GM18951 (cell line): ENCODE measurements at regions not wholly inside any gene's neighbourhood (a gene's known extent, or its start where the extent isn't known, plus 50 kb on each side); places are given as distances from the start of the nearest gene placed in this dataset.
"Not testable (repeated sequence)": the region's sequence is repeated elsewhere in the genome, so short reads cannot be mapped to it uniquely, and the experiment has no call there.

Source experiments
- POLR2A ChIP-seq: IDR thresholded peaks from 4 replicates; pipeline ENCODE4 v1.6.1; 2011; ENCODE audit warnings: mild to moderate bottlenecking; ENCODE audit not compliant: insufficient read length, insufficient read depth; ENCODE audit errors: extremely low read depth
- in situ Hi-C: fragments of 300-500 bp; cut with MboI; formaldehyde crosslinking; loops from one replicate; pipeline ENCODE4 v1.12.0; 2022; ENCODE audit warnings: low sequenced_read_pairs, mixed read lengths, inconsistent platforms; ENCODE audit not compliant: unreplicated experiment

DNA sequence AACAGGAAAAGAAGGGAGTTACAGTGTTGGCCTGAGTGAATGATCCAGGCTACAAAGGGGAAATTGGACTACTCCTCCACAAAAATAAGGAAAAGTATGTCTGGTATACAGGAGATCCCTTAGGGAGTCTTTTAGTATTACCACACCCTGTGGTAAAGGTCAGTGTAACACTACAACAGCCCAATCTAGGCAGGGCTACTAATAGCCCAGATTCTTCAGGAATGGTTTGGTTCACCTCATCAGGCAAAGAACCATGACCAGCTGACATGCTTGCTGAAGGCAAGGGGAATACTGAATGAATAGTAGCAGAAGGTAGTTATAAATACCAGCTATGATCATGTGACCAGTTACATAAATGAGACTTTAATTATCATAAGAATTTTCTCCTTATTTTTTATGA is 372.6 kb upstream of the ATP11B start:
- TF ChIP-seq POLR2A = no peak
- in situ Hi-C loops = no loop called here

DNA sequence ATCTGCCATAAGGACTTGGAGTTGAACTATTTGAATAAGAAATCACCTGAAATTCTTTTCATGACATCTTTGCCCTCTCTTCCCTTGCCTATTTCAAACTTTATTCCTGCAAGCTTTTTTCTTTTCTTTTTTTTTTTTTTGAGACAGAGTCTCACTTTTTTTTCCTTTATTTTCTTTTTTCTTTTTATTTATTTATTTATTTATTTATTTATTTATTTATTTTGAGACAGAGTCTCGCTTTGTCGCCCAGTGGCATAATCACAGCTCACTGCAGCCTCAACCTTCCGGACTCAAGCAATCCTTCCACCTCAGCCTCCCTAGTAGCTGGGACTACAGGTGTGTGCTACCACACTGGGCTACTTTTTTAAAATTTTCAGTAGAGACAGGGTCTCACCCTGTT is 369.3 kb upstream of the ATP11B start:
- no peak for TF ChIP-seq POLR2A
- in situ Hi-C loops = no loop called here

DNA sequence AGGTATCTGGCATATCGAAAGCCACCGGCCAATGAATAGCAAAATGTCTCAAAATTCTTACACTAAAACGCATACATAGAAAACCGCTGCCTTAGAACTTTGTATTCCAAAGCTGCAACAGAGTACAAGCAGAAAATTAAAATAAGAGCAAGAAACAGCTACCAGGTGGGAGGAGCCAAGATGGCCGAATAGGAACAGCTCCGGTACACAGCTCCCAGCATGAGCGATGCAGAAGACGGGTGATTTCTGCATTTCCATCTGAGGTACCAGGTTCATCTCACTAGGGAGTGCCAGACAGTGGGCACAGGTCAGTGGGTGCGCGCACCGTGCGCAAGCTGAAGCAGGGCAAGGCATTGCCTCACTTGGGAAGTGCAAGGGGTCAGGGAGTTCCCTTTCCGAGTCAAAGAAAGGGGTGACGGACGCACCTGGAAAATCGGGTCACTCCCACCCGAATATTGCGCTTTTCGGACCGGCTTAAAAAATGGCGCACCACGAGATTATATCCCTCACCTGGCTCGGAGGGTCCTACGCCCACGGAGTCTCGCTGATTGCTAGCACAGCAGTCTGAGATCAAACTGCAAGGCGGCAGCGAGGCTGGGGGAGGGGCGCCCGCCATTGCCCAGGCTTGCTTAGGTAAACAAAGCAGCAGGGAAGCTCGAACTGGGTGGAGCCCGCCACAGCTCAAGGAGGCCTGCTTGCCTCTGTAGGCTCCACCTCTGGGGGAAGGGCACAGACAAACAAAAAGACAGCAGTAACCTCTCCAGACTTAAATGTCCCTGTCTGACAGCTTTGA is 367.2 kb upstream of the ATP11B start:
- in situ Hi-C loops = not testable (repeated sequence)

DNA sequence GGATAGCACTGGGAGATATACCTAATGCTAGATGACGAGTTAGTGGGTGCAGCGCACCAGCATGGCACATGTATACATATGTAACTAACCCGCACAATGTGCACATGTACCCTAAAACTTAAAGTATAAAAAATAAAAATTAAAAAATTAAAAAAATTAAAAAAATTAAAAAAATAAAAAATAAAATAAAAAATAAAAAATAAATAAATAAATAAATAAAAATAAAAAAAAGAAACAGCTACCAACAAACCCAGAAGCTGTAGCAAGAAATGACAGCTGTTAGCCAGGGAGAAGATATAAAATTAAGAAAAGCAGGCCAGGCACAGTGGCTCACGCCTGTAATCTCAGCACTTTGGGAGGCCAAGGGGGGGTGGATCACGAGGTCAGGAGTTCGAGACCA is 361.3 kb upstream of the ATP11B start:
- in situ Hi-C loops = not testable (repeated sequence)

DNA sequence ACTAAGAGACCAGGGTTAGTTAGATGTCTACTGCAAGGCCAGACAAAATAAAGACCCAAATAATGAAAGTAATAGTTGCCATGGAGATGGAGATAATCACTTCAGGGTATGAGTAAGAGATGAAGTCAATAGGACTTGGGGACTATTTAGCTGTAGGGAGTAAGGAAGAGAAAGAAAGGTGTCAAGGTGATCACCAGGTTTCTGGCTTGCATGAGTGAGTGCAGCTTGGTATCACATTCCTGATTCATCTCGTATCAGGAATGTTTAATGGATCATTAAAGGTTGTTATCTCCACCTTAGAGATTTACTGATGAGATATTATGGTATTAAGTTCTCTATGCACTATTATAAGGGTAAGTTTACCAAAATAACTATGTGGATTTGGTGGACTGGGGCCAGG is 357.4 kb upstream of the ATP11B start:
- in situ Hi-C loops = no loop called here
- TF ChIP-seq POLR2A = no peak

DNA sequence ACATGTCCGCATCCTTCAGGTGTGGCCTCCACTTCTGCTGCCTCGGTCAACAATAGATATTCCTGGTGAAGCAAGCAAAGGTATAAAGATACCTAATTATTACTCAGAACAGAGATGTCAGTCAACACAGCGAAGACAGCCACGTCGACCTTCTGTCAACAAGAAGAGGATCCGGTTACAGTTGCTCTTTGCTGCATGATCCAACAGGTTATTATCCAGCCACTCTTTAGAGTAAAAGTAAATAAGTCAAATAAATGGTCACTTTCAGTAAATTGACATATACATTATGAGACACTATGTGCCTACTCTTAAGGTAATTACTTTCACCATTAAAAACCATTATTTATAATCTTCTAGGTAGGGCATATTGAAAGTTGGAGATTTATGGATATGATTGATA is 356.8 kb upstream of the ATP11B start:
- in situ Hi-C loops = no loop called here
- TF ChIP-seq POLR2A = no peak

DNA sequence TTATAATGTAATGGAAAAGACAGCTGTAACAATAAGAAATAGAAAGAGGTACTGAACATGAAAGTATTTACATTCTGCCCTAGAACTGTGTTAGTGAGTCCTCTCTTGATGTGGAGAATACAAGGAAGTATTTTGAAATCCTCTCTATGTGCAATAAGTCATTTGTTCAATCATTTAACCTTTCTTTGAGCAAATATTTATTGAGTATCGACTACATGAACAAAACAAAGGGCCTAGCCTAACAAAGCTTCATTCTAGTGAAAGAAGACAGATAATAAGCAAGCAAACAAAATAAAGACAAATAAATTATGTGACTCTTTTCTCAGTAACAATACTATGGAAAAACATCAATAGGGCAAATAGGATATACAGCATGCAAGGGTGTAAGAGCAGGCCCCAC is 354.9 kb upstream of the ATP11B start:
- in situ Hi-C loops = no loop called here

DNA sequence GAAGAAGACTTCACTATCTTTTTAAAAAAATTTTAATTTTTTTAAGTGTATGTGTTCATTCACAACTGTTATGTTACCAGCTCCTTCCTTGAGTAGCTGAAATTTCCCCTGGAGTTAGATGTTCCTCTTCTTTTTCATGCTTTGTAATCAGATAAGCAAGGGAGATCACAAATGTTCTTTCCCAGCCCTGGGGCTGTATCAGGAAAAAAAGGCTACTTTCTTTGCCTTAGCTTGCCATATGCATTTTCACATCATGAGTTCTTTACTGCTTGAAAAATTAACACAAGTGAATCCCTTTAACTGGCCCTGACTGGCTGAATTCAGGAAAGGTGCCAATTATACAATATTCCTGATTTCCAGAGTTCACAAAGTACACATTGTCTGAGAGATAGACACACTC is 353.2 kb upstream of the ATP11B start:
- in situ Hi-C loops = no loop called here
- TF ChIP-seq POLR2A = no peak

More for the DNA sequence above, 354.9 kb upstream of the ATP11B start:
- TF ChIP-seq POLR2A = no peak

DNA sequence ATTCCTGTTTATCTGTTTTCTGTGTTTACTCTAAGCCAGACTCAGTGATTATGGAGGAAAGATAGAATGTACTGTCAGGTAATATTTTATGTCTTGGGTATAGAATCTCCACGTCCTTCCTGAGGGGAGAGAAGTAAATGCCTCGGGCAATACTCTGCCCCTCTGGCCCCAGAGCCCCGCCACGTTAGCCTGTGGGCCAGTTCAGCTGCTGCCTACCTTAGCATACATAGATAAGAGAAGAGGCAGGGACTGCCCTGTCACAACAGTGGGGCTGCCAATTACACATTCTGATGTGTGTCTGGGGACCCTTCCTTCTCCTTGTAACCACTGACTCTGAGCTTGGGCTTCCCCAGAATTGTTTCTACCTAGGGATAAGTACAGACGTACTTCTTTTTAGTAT is 347.7 kb upstream of the ATP11B start:
- in situ Hi-C loops = no loop called here
- TF ChIP-seq POLR2A = no peak

DNA sequence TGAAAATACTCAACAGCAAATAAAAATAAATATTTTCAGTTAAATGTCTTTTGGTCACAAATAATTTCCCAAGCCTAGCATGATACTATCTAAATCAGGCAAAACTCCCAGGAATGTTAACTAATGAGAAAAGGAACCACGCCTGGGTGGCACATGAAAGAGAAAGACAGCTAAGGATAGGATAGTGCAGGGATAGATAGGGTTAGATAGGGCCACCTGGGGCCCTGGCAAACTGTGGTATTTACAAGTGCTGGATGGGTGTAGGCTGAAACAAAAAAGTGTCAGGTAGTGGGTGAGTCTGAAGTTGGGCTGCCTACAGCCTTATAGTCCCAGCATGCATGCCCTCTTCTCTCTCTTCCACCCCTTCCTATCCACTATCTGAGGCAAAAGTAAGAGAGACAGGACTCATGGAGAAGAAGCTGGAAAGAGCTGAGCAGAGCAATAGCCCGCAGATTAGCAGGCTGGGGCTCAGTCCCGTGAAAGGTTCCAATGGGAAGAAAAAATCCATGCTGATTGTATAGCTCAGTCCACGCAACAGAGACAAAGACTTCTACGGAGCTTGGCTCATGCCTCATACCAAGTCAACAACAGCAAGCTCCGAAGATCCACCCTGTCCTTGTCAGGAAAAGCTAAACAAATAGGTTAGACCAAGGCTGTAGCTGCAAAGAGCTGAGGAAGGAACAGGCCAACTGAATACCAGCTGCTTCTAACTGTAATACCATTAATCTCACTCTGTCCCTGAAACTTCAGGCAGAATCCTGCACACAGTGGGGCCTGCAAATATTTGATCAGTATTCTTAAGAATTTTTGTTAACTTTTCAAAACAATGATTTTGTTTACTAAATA is 342.1 kb upstream of the ATP11B start:
- in situ Hi-C loops = no loop called here
- no peak for TF ChIP-seq POLR2A

DNA sequence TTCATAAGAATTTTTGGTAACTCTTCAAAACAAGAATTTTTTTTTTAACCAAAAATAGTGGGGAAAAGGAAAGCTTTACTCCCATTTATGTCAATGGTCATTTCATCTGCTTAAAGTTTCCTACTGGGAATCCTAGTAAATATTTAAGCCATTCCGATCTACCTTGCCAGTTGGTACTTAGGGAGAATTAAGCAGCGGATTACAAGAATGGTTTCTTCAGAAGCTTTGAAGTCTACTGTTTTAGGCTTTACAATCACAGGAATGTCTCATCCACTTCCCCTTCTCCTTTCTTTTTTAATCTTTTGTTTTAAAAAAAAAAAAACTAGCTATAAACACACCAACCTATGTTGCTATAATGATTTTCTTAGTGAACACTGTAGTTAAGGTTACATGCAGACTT is 341.4 kb upstream of the ATP11B start:
- in situ Hi-C loops = no loop called here
- no peak for TF ChIP-seq POLR2A

DNA sequence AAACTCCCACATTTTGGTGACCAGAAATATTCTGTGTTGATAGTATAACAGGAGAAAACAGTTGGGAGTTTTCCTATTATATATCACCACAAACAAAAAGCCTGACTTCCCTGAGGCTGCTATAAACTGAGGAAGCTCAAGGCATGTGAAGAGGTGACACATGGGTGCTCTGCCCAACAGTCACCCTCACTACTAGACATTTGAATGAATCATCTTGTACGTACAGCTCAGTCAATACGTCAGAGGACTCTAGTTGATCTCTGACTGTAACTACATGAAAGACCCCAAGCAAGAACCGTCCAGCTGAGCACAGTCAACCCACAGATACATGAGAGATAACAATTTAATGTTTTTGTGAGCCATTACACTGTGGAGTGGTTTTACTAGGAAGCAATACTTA is 338.3 kb upstream of the ATP11B start:
- TF ChIP-seq POLR2A = no peak
- in situ Hi-C loops = no loop called here

DNA sequence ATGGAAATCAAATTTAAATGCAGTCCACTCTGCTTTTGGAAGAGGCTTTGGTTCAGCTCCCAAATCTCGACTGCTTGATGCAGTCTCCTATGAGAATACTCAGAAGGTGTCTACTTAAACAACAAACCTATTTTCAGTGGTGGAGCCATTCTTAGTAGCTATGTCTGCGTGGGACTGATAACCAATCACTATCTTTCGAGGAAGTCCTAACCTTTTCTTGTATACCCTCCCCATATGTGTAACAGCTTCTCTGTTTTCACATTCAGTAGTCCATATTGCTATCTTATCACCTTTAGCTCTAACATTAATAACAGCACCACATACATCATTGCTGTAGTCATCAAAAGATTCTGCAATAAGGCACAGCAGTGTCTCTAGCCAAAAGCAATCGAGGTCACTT is 333.0 kb upstream of the ATP11B start:
- in situ Hi-C loops = no loop called here
- no peak for TF ChIP-seq POLR2A

DNA sequence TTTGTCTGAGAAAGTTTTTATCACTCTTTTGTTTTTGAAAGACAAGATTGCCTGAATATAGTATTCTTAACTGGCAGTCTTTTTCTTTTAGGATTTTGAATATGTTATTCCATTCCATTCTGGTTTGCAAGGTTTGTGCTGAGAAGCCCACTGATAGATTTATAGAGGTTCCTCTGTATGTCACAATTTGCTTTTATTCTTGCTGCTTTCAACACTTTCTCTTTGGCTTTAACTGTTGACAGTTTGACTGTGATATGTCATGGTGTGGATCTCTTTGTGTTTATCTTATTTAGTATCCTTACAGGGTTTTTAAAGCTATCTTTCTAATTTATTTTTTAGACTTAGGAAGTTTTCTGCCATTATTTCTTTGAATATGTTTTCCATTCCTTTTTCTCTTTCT is 331.2 kb upstream of the ATP11B start:
- no peak for TF ChIP-seq POLR2A
- in situ Hi-C loops = no loop called here
